HUES48 (cell line): ENCODE measurements at regions not wholly inside any gene's neighbourhood (a gene's known extent, or its start where the extent isn't known, plus 50 kb on each side); places are given as distances from the start of the nearest gene placed in this dataset.
"Not testable (repeated sequence)": the region's sequence is repeated elsewhere in the genome, so short reads cannot be mapped to it uniquely, and the experiment has no call there.

ENCODE experiments used
- H3K27ac ChIP-seq: one replicate; pipeline ENCODE4 v1.7.0; 2013; ENCODE audit warnings: low read depth, low read length, inconsistent platforms
- H3K27me3 ChIP-seq: 2 replicates; pipeline ENCODE4 v1.6.1; 2013; ENCODE audit warnings: mild to moderate bottlenecking, low read length; ENCODE audit not compliant: control insufficient read depth, insufficient read depth
- H3K36me3 ChIP-seq: 2 replicates; pipeline ENCODE4 v1.6.1; 2013; ENCODE audit warnings: low read length; ENCODE audit not compliant: control insufficient read depth, insufficient read depth
- H3K4me1 ChIP-seq: 2 replicates; pipeline ENCODE4 v1.6.1; 2013; ENCODE audit warnings: mild to moderate bottlenecking, low read length; ENCODE audit not compliant: control insufficient read depth, insufficient read depth
- H3K4me3 ChIP-seq: 2 replicates; pipeline ENCODE4 v1.5.1; 2013; ENCODE audit warnings: mild to moderate bottlenecking, low read depth, low read length
- H3K9ac ChIP-seq: 2 replicates; pipeline ENCODE4 v1.6.1; 2013; ENCODE audit warnings: mild to moderate bottlenecking, low read depth, low read length, moderate library complexity
- H3K9me3 ChIP-seq: 2 replicates; pipeline ENCODE4 v1.6.1; 2013; ENCODE audit warnings: low read length; ENCODE audit not compliant: control insufficient read depth, insufficient read depth

- H3K9me3 ChIP-seq = no peaks in the 10 kb centered on the region
- H3K9ac ChIP-seq = no peak overlapping the region
- no peak overlapping the region for H3K27ac ChIP-seq
- no peaks in the 10 kb centered on the region for H3K36me3 ChIP-seq
- H3K27me3 ChIP-seq = no peaks in the 10 kb centered on the region
- H3K4me1 ChIP-seq = no peaks in the 10 kb centered on the region
- H3K4me3 ChIP-seq = no peak overlapping the region
Observed at GRCh38 chr14:21921453-21921852, 247.8 kb upstream of the OR4E1 start.

DNA sequence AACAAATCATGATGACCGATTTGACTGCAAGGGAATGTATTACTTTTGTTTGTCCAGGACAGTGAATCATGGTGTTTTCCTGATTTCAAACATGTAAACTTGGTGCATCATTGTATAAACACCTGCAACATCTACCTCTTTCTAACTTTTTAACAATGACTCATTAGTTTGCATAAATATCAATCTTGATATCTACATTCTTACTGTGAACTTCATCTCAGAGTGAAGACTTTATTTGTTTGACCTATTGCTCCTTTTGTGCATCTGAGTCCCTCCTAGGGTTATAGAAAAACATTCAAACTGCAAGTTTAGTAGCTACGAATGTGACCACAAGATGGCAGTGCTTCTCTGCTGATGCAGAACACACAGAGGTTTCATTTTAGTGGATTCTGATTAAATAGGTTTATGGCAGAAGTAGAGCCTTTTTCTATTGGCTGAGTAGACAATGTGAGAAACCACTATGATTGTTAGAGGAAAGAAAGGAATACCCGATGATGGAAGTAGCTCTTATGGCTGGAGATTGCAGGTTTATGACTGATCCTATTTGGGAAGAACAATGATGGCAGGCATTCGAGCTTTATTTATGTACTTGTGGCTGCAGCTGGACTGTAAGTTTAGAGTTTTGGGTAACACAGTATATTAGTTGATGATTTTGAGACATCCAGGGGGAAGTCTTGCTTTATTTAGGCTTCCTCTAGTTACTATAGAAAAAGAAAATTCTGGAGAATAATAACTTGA lies 244.2 kb upstream of the OR4E1 start:
- no peaks in the 10 kb centered on the region for H3K4me1 ChIP-seq
- H3K27ac ChIP-seq = no peak overlapping the region
- no peak overlapping the region for H3K9ac ChIP-seq
- H3K27me3 ChIP-seq = no peaks in the 10 kb centered on the region
- no peaks in the 10 kb centered on the region for H3K36me3 ChIP-seq
- no peak overlapping the region for H3K4me3 ChIP-seq
- no peaks in the 10 kb centered on the region for H3K9me3 ChIP-seq

DNA sequence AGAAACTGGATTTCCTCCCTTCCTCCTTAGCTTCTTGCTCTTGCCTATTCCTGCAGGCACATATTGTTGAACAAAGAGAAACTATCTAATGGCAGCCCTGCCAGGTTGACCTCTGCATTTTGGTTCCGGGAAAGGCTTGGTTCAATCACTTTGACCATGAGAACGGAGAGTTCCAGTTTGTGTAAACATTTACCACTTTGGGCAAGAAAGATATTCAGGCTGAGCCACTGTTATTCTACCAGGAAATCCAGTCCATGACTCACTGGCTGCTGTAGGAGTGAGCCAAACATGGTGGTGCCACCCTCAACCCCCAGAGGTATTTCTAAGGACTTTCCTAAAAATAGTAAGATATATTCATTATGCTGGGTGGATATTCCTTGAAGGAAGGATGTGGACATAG lies 242.2 kb upstream of the OR4E1 start:
- Histone ChIP-seq H3K36me3 (no peaks in the 10 kb centered on the region), H3K27ac (no peak overlapping the region), H3K4me1 (no peaks in the 10 kb centered on the region), H3K4me3 (no peak overlapping the region), H3K9me3 (no peaks in the 10 kb centered on the region), H3K27me3 (no peaks in the 10 kb centered on the region), H3K9ac (no peak overlapping the region)

DNA sequence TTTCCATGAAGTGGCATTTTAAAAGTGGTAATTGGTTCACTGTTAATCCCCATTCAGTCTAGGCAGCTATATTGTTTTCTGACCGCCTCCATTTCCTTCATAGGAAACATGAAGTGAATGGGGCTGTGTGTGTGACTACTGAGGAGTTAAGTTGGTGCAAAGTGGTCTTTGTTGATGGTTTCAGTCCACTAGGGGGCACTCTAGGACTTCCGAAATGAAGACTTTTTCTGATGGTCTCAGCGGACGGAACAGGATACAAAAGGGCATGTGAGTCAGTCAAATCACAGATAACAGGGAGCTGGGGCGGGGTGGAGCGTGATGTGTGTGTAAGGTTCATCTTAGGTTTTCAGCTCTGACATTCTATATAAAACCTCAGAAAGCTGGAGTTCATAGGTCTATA lies 240.1 kb upstream of the OR4E1 start:
- Histone ChIP-seq H3K4me1 (no peaks in the 10 kb centered on the region), H3K27ac (no peak overlapping the region), H3K9ac (no peak overlapping the region), H3K27me3 (no peaks in the 10 kb centered on the region), H3K4me3 (no peak overlapping the region), H3K9me3 (no peaks in the 10 kb centered on the region), H3K36me3 (no peaks in the 10 kb centered on the region)

DNA sequence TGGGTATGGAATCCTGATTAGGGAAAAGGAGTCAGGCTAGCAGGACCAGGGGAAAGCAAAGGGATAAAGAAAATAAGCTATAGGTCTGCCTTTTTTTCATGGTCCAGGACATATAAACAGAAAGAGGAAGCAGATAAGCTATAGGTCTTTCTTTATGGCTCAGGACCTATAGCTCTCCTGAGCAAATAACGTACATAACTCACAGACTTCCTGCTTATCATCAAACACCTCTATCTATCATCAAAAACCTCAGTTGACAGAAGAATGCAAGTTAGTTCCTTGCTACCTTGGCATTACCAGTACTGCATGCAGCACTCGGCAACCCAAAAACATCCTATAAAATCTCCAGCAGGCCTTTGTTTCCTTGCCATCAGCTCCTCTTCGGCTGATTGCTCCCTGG lies 238.7 kb upstream of the OR4E1 start:
- H3K4me1 ChIP-seq = no peaks in the 10 kb centered on the region
- H3K27ac ChIP-seq = no peak overlapping the region
- H3K27me3 ChIP-seq = no peaks in the 10 kb centered on the region
- H3K4me3 ChIP-seq = no peak overlapping the region
- H3K36me3 ChIP-seq = no peaks in the 10 kb centered on the region
- H3K9me3 ChIP-seq = no peaks in the 10 kb centered on the region
- H3K9ac ChIP-seq = no peak overlapping the region

DNA sequence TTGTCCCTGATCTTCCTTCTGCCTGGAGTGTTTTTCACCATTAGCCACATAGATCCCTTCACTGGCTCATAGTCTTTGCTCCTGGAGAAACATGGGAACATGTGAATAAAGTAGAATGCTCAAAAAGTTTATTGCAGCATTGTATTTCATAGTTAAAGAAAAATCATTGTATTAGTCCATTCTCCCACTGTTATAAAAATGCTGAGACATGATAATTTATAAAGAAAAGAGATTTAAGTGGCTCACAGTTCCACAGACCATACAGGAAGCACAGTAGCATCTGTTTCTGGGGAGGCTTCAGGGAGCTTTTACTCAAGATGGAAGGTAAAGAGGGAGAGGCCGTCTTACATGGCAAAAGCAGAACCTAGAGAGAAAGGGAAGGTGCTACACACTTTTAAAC lies 238.3 kb upstream of the OR4E1 start:
- H3K9ac ChIP-seq = no peak overlapping the region
- no peak overlapping the region for H3K27ac ChIP-seq
- no peaks in the 10 kb centered on the region for H3K4me1 ChIP-seq
- H3K4me3 ChIP-seq = no peak overlapping the region
- no peaks in the 10 kb centered on the region for H3K36me3 ChIP-seq
- H3K27me3 ChIP-seq = no peaks in the 10 kb centered on the region
- H3K9me3 ChIP-seq = no peaks in the 10 kb centered on the region

- H3K9me3 ChIP-seq = no peaks in the 10 kb centered on the region
- H3K4me1 ChIP-seq = no peaks in the 10 kb centered on the region
- no peak overlapping the region for H3K4me3 ChIP-seq
- no peaks in the 10 kb centered on the region for H3K36me3 ChIP-seq
- no peaks in the 10 kb centered on the region for H3K27me3 ChIP-seq
- no peak overlapping the region for H3K27ac ChIP-seq
- no peak overlapping the region for H3K9ac ChIP-seq
Observed at GRCh38 chr14:21910260-21910659, 236.6 kb upstream of the OR4E1 start.

- no peaks in the 10 kb centered on the region for H3K4me1 ChIP-seq
- H3K27me3 ChIP-seq = no peaks in the 10 kb centered on the region
- H3K4me3 ChIP-seq = no peak overlapping the region
- no peak overlapping the region for H3K9ac ChIP-seq
- no peaks in the 10 kb centered on the region for H3K36me3 ChIP-seq
- no peak overlapping the region for H3K27ac ChIP-seq
- H3K9me3 ChIP-seq = no peaks in the 10 kb centered on the region
Observed at GRCh38 chr14:21902561-21903181, 229.1 kb upstream of the OR4E1 start.

GRCh38 chr14:21894898-21895194 lies 221.2 kb upstream of the OR4E1 start:
- not testable (repeated sequence) for H3K4me1 ChIP-seq, H3K9ac ChIP-seq, H3K27ac ChIP-seq, H3K27me3 ChIP-seq, H3K4me3 ChIP-seq, H3K36me3 ChIP-seq, H3K9me3 ChIP-seq

DNA sequence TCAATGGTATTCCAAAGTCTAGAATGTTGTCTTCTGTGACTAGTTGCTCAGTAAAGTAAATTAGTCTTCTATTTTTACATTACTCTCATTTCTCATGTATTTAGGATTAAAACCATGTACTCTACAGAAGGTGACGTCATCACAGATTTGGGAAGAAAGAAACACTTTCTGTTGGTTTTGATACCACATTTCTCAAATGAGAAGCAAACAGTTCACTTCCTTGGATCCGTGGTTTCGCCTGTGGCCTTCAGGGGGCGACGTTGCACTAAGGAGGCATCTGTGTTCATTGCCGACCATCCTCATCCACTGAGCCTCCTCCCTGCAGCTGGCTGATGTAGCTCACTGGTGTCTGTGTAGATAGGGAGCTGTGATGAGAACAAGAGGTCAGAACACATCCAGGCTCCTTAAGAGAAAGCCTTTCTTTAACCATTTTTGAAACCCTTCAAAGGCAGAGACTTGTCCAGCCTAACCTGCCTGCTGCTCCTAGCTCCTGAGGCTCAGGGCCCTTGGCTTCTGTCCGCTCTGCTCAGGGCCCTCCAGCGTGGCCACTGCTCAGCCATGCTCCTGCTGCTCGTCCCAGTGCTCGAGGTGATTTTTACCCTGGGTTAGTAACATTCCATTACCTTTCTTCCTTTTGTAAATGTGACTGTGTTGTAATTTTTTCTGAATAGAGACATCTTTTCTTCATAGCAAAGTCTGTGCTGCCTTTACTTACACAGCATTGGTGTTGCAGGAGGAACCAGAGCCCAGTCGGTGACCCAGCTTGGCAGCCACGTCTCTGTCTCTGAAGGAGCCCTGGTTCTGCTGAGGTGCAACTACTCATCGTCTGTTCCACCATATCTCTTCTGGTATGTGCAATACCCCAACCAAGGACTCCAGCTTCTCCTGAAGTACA lies 220.6 kb upstream of the OR4E1 start:
- no peaks in the 10 kb centered on the region for H3K4me1 ChIP-seq
- H3K27ac ChIP-seq = no peak overlapping the region
- H3K27me3 ChIP-seq = no peaks in the 10 kb centered on the region
- no peak overlapping the region for H3K9ac ChIP-seq
- no peaks in the 10 kb centered on the region for H3K36me3 ChIP-seq
- H3K9me3 ChIP-seq = no peaks in the 10 kb centered on the region
- no peak overlapping the region for H3K4me3 ChIP-seq

- Histone ChIP-seq H3K9me3 (no peaks in the 10 kb centered on the region), H3K9ac (no peak overlapping the region), H3K36me3 (no peaks in the 10 kb centered on the region), H3K4me1 (no peaks in the 10 kb centered on the region), H3K4me3 (no peak overlapping the region), H3K27me3 (no peaks in the 10 kb centered on the region), H3K27ac (no peak overlapping the region)
Observed at GRCh38 chr14:21891921-21892320, 218.3 kb upstream of the OR4E1 start.
